ENCODE measurements at regions not wholly inside any gene's neighbourhood (a gene's known extent, or its start where the extent isn't known, plus 50 kb on each side); places are given as distances from the start of the nearest gene placed in this dataset.

DNA sequence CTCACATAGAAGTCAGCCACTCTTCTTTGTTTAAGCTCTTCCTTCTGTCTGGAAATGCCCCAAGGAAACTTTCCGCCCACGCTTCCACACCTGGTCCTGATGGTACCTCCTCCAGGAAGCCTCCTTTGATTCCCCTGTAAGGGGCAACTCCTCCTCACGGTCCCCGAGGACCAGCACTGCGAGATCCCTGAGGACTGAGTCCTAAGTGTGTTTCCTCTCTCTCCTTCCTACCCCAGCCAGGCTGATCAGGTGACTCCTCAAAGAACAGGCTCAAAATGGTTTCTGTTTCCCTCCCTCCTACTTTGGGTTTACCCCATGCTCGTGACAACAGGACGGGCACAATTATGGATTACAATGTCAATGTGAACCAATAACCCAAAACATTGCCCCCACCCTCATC lies 63.0 kb upstream of the MED9 start:
- DNase-seq (ENCODE audit: low read depth, low spot score) = no peak
- CTCF ChIA-PET = interaction anchor here (1.2 kb wide), 1 partner anchor 26 kb away, joined by 3 read pairs; no protein-coding TSS in a partner anchor
- no peak overlapping the region for H2AFZ ChIP-seq (ENCODE audit: low read depth, low read length, poor library complexity, severe bottlenecking)
- no peaks in the 10 kb centered on the region for H4K20me1 ChIP-seq (ENCODE audit: insufficient read depth)
- H3K9ac ChIP-seq (ENCODE audit: low read length) = no peak overlapping the region
- no peaks in the 10 kb centered on the region for H3K9me3 ChIP-seq (ENCODE audit: control insufficient read depth in 1 of 2, insufficient read depth in 1 of 2, low read depth in 1 of 2, low read length in 2 of 2)
- H3K4me2 ChIP-seq (ENCODE audit: low read length) = no peak overlapping the region
- H3K4me3 ChIP-seq (replicated peaks in 1 of 2; ENCODE audit: low read depth in 1 of 2, low read length in 2 of 2) = no peak overlapping the region
- TF ChIP-seq, protein P1, sequence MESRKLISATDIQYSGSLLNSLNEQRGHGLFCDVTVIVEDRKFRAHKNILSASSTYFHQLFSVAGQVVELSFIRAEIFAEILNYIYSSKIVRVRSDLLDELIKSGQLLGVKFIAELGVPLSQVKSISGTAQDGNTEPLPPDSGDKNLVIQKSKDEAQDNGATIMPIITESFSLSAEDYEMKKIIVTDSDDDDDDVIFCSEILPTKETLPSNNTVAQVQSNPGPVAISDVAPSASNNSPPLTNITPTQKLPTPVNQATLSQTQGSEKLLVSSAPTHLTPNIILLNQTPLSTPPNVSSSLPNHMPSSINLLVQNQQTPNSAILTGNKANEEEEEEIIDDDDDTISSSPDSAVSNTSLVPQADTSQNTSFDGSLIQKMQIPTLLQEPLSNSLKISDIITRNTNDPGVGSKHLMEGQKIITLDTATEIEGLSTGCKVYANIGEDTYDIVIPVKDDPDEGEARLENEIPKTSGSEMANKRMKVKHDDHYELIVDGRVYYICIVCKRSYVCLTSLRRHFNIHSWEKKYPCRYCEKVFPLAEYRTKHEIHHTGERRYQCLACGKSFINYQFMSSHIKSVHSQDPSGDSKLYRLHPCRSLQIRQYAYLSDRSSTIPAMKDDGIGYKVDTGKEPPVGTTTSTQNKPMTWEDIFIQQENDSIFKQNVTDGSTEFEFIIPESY (IDR thresholded peaks at IDR 0.05; ENCODE audit: extremely low read depth, insufficient replicate concordance, low read length) = no peak
- TF ChIP-seq POLR2AphosphoS5 (IDR thresholded peaks at IDR 0.05; ENCODE audit: low read depth, low read length) = no peak
- no peak for TF ChIP-seq ZFX (IDR thresholded peaks at IDR 0.05)
- no peak for TF ChIP-seq RAD21 (IDR thresholded peaks at IDR 0.05; ENCODE audit: low read depth)
- TF ChIP-seq SIN3A (IDR thresholded peaks at IDR 0.05; ENCODE audit: low read depth) = no peak
- TF ChIP-seq EGR1 (IDR thresholded peaks at IDR 0.05; ENCODE audit: low read depth) = no peak
- no peak for TF ChIP-seq FOSL1 (IDR thresholded peaks at IDR 0.05; ENCODE audit: low read depth)
- no peak for TF ChIP-seq CEBPB (IDR thresholded peaks at IDR 0.05; ENCODE audit: low read depth)
- H3K4me1 ChIP-seq (ENCODE audit: control insufficient read depth in 1 of 2, insufficient read depth in 2 of 2, low read length in 2 of 2) = peaks cover 2 to 15% of the 10 kb centered on the region in 2 experiments; a peak in 3 of 4 replicates
- POLR2A ChIA-PET = no interaction called here
- no peaks in the 10 kb centered on the region for H3K79me2 ChIP-seq (ENCODE audit: insufficient read depth, low read length)
- no peak for ATAC-seq
- no TSS peak for BruUV-seq (replicated peaks)
- intact Hi-C loops (cut with micrococcal nuclease) = no loop called here
- H3K27ac ChIP-seq (ENCODE audit: low read depth, low read length) = no peak overlapping the region
- no peaks in the 10 kb centered on the region for H3K27me3 ChIP-seq (ENCODE audit: insufficient read depth, low read length)
- RAD21 ChIA-PET (ENCODE audit: low non-redundant PET in 1 of 2, low total read pairs in 2 of 2, uncharacterized antibody in 2 of 2, unreplicated experiment in 2 of 2) = no interaction called here
- H3K9me2 ChIP-seq (ENCODE audit: insufficient read depth) = no peaks in the 10 kb centered on the region
- H3K36me3 ChIP-seq (ENCODE audit: control insufficient read depth in 1 of 2, insufficient read depth in 2 of 2, low read length in 2 of 2) = no peaks in the 10 kb centered on the region

GRCh38 chr17:17414341-17414805 lies 62.4 kb upstream of the MED9 start:
- intact Hi-C loops (cut with micrococcal nuclease) = no loop called here
- no peaks in the 10 kb centered on the region for H4K20me1 ChIP-seq (ENCODE audit: insufficient read depth)
- no peak overlapping the region for H3K27ac ChIP-seq (ENCODE audit: low read depth, low read length)
- H3K4me3 ChIP-seq (replicated peaks in 1 of 2; ENCODE audit: low read depth in 1 of 2, low read length in 2 of 2) = no peak overlapping the region
- H3K9me3 ChIP-seq (ENCODE audit: control insufficient read depth in 1 of 2, insufficient read depth in 1 of 2, low read depth in 1 of 2, low read length in 2 of 2) = no peaks in the 10 kb centered on the region
- no peaks in the 10 kb centered on the region for H3K36me3 ChIP-seq (ENCODE audit: control insufficient read depth in 1 of 2, insufficient read depth in 2 of 2, low read length in 2 of 2)
- no peak overlapping the region for H3K9ac ChIP-seq (ENCODE audit: low read length)
- no peak overlapping the region for H2AFZ ChIP-seq (ENCODE audit: low read depth, low read length, poor library complexity, severe bottlenecking)
- no peak for DNase-seq (ENCODE audit: low read depth, low spot score)
- no peak overlapping the region for H3K4me2 ChIP-seq (ENCODE audit: low read length)
- H3K9me2 ChIP-seq (ENCODE audit: insufficient read depth) = no peaks in the 10 kb centered on the region
- TF ChIP-seq CBX3 (IDR thresholded peaks at IDR 0.05; ENCODE audit: low read depth) = no peak
- BruUV-seq (replicated peaks) = no TSS peak
- POLR2A ChIA-PET = no interaction called here
- RAD21 ChIA-PET (ENCODE audit: low non-redundant PET in 1 of 2, low total read pairs in 2 of 2, uncharacterized antibody in 2 of 2, unreplicated experiment in 2 of 2) = no interaction called here
- no peak for ATAC-seq
- H3K4me1 ChIP-seq (ENCODE audit: control insufficient read depth in 1 of 2, insufficient read depth in 2 of 2, low read length in 2 of 2) = peaks cover 2 to 18% of the 10 kb centered on the region in 2 experiments; a peak in 3 of 4 replicates
- CTCF ChIA-PET = interaction anchor here (1.2 kb wide), 1 partner anchor 27 kb away, joined by 3 read pairs; no protein-coding TSS in a partner anchor
- no peaks in the 10 kb centered on the region for H3K27me3 ChIP-seq (ENCODE audit: insufficient read depth, low read length)
- no peaks in the 10 kb centered on the region for H3K79me2 ChIP-seq (ENCODE audit: insufficient read depth, low read length)
